GM19239 (cell line): ENCODE measurements at regions not wholly inside any gene's neighbourhood (a gene's known extent, or its start where the extent isn't known, plus 50 kb on each side); places are given as distances from the start of the nearest gene placed in this dataset.

ENCODE experiments used
- DNase-seq: peaks from one replicate; pipeline ENCODE4 v3.0.0; 2011; ENCODE audit warnings: low spot score; ENCODE audit not compliant: insufficient read length
- FAIRE-seq: peaks from 2 replicates; lab custom pipeline; 2011; peaks lifted over from hg19 to GRCh38; lab: Jason Lieb, UNC

- DNase-seq (no peak), FAIRE-seq (no peak)
Measured at GRCh38 chr1:29826646-29827045, 590.3 kb downstream of the PTPRU start.

DNA sequence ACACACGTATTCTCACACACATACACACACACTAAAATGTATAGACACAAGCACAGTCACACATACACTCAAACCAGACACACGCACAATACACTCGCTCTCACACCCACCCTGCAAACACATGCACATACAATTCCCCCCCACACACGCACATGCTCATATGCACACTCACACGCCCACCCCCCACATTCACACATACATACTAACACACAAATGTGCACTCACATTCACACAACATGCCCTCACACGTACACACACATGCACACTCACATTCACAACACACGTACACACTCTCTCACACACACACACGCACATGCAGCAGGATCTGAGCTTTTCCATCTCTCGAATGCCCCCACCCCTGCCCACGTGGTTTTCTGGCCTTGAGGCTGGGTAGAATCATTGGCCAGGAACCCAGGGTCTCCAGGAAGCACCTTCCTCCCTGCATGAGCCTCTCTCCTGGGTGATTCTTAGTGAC lies 589.7 kb downstream of the PTPRU start:
- DNase-seq (no peak), FAIRE-seq (no peak)

- FAIRE-seq (no peak), DNase-seq (no peak)
Measured at GRCh38 chr1:29825274-29825940, 589.1 kb downstream of the PTPRU start.

DNA sequence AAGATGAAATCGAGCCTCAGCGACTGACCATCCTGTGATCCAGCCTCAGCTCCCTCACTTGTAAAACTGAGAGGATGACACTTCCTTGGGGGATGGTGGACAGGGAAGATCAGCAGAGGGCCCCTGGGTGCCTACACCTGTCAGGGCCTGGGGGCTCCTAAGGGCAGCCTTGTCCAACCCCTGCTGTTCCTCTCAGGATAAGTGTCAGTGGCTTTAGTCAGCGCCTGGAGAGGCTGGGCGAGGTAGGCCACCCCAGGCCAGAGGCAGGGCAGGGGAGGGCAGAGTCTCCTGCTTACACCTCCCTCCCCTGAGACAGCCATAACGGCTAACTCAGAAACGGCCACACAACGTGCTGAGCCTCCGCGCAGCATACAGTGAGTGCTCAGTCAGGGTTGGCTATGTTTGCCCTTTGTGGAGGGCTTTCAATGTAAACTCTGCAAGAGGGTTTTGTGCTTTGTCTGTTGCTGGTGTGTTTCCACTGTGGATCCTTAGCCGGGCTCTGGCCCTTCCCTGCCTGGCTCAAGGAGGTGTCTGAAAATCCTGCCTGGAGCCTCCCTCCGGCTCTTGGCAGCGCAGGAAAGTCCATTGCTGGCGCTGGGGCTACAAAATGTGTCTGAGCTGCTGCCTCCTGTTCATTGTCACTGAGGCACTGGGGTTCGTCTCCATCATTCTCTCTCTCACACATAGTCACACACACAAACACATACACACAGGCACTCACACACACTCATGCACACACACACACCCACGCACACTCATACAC lies 588.4 kb downstream of the PTPRU start:
- no peak for FAIRE-seq
- DNase-seq, result no peak

DNA sequence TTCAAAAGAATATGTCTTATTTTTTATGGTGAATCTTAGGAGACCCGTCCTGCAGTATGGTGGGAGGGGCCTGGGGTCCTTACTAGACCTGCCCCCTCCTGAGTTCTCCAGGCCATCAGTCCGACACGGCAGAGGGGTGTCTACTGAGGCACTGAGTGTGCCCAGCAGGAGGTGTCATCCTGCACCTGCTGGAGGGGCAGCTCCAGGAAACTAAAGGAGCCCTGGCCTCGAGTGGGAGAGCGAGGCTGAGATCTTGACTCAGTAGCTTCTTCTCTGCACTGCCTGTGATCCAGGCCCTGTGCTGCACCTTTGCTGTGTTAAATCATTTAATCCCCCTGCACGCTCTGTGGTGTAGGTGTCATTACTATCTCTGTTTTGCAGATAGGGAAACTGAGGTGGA lies 587.7 kb downstream of the PTPRU start:
- FAIRE-seq, result no peak
- no peak for DNase-seq

GRCh38 chr1:29823561-29823960 lies 587.2 kb downstream of the PTPRU start:
- FAIRE-seq (no peak), DNase-seq (no peak)

GRCh38 chr1:29821605-29822004 lies 585.3 kb downstream of the PTPRU start:
- DNase-seq, result no peak
- no peak for FAIRE-seq

- DNase-seq (no peak), FAIRE-seq (no peak)
Measured at GRCh38 chr1:29820401-29820800, 584.1 kb downstream of the PTPRU start.

- DNase-seq (no peak), FAIRE-seq (no peak)
Measured at GRCh38 chr1:29812408-29813135, 576.2 kb downstream of the PTPRU start.

DNA sequence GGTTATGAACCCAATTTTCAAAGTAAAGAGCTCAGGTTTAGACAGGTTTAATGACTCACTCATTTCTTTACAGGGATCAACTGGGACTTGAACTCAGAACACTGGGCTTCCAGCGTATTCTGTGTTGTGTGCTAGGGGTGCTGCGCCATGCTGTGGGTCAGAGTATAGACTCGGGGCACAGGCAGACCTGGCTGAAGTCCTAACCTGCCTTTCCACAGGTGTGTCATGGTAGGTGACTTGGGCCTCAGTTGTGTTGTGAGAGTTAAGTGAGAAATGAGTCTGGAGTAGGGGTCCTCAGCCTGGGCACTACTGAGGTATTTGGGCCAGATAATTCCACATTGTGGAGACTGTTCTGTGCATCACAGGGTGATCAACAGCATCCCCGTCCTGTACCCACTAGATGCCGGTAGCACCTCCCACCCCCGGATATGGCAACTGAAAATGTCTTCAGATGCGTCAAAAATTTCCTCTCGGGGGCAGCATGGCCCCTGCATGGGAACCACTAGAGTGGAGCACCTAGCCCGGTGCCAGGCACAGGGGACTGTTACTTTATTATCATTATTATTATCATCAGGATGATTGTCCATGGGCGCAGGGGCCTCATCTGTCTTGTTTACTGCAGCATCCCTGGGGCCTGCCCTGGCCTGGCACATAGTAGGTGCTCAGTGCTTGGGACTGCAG lies 575.5 kb downstream of the PTPRU start:
- FAIRE-seq (no peak), DNase-seq (no peak)

DNA sequence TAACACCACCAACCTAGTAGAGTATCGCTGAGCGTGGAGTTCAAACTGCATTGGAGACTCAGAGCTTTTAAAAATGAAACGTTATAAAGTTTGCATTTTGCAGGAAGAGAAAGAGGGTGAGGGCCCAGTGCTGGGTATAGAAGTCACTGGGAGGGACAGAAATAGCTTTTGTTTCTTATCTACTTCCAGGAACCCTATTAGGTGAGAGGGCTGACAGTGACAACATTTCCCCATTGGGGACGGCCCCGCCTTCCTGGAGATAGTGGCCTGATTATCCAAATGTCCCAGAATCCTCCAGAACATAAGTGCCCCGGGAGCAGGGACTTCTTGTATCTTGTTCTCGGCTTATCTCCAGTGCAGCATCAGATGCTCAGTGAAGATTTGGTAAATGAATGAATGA lies 574.9 kb downstream of the PTPRU start:
- DNase-seq (no peak), FAIRE-seq (no peak)

DNA sequence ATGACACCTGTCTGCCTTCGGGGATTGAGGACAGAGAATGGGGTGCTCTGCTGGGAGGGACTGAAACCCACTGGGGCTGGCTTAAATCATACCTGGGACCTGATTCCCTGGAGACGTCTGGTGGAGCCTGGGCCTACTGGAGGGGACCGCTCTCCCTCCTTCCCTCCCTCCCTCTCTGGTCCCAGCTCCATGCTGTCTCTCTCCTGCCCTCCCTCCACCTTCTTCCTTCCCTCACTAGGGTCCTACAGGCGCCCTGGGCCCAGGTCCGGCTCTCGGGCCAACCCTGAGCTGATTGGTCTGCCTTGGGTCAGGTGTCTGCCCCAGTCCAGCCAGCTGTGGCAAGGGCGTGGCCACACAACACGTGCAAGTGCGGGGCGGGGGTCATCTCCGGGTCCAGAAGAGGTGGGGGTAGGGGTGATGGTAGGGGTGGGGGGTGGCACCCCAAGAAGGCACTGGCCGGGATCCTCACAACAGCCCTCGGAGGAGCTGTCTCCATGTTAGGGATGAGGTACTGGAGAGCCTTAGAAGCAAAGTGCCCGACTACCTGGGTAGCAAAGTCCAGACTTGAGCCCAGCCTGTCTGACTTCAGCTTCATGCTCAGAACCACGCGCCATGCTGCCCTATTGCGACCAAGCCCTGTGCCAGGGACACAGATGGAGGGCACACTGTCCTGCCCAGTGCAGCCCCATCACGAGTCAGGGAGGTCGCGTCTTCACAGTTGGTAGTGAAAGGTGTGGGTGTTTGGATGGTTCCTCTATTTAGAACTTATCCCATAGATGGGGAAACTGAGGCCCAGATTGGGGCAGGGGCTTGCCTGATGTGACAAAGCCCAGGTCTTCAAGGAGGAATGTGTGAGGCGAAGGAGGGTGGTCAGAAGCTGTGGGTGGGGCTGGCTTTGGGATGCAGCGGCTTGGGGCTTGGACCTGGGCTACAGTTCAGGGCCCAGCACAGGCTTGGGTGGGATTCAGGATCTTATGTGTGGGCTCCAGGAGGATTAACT lies 574.1 kb downstream of the PTPRU start:
- DNase-seq, result no peak
- FAIRE-seq, result no peak

DNA sequence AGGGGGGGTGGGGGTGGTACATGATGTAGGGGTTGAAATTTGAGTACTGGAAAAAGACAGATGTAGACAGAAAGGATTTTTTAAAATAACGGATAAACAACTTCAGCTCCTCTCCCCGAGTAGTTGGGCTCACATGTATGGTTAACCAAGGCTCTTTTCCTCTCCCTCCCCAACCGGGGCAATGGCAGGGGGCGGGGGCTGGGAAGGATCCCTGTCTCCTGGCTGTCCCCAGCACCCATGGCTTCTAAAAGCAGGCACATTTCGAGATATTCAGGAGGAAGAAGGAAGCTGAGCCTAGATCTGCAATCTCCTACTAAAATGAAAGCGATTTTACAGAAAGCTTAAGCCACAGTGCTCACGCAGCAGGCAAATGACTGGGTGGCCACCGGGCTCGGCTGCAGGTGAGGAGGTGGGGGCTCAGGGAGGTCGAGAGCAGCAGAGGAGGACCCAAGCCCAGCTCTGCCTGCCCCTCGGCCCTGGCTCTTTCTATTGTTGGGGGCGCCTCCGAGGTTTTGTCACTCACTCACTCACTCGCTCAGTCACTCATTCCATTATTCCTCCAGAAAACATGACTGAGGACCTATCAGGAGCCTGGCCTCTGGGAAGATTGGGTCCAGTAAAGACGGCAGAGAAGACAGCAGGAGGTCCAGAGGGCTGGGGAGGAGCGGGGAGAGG lies 573.3 kb downstream of the PTPRU start:
- DNase-seq, result no peak
- no peak for FAIRE-seq

- no peak for FAIRE-seq
- DNase-seq, result no peak
Measured at GRCh38 chr1:29808141-29808995, 572.0 kb downstream of the PTPRU start.

- no peak for DNase-seq
- no peak for FAIRE-seq
Measured at GRCh38 chr1:29807689-29808088, 571.4 kb downstream of the PTPRU start.

DNA sequence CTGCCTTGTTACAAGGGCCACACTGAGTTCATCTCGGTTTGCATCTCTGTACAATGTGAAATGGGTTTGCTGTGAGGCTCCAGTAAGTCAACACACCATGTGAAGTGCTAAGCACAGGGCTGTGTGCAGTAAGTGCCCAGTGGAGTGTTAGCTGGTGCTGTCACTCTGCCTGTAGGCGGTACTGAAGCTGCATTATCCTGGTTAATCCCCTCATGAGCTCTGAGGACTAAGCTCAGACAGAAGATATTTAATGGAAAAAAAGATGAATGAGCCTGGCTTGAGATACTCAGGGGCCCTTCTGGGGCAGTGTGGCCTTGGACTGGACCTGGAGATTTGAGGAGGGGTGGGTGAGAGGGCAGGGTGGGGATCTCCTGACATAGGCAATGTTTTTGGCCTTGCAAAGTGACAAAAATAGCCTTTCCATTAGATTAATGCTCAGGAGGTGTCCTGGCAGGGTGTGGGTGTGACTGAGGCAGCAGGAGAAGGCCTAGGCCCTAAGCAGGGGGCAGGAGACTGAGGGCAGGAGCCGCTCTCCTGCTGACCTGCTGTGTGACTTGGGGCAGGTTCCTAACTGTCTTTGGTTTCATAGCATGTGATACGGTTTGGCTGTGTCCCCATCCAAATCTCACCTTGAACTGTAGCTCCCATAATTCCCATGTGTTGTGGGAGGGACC lies 570.5 kb downstream of the PTPRU start:
- no peak for FAIRE-seq

GRCh38 chr1:29805896-29806160 lies 569.5 kb downstream of the PTPRU start:
- DNase-seq (no peak), FAIRE-seq (no peak)

More for the DNA sequence above, 570.5 kb downstream of the PTPRU start:
- no peak for DNase-seq
